B cell (primary cell): ENCODE measurements at regions not wholly inside any gene's neighbourhood (a gene's known extent, or its start where the extent isn't known, plus 50 kb on each side); places are given as distances from the start of the nearest gene placed in this dataset.

Source experiments
- EZH2 ChIP-seq: IDR thresholded peaks from 2 replicates; pipeline ENCODE4 v1.6.1; 2012; ENCODE audit warnings: borderline replicate concordance, low read depth, mild to moderate bottlenecking, moderate library complexity, low read length; ENCODE audit not compliant: insufficient read depth, poor library complexity, severe bottlenecking
- TF ChIP-seq, protein P1 (sequence below): fragments of 200-600 bp; IDR thresholded peaks from one replicate; pipeline ENCODE4 v1.8.0; 2022; ENCODE audit warnings: antibody characterized with exemption, mild to moderate bottlenecking

DNA sequence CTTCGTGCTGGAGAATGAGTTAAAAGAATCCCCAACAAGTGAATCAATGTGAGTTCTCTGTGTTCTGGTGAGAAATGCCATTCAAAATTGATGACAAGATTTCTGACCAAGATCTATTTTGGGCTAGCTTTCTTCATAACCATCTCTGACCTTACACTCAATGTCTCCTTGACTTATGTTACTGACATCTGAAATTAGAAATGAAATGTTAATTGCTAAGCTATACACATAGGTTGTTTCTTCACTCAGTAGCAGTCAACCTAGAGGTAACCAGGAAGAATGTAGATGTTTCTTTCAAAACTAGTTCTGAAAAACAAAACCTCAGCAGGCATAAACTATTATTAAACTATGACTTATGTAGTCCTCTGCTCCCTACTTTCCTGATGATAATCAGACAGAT lies 2220.7 kb upstream of the C9orf72 start:
- TF ChIP-seq, protein P1, sequence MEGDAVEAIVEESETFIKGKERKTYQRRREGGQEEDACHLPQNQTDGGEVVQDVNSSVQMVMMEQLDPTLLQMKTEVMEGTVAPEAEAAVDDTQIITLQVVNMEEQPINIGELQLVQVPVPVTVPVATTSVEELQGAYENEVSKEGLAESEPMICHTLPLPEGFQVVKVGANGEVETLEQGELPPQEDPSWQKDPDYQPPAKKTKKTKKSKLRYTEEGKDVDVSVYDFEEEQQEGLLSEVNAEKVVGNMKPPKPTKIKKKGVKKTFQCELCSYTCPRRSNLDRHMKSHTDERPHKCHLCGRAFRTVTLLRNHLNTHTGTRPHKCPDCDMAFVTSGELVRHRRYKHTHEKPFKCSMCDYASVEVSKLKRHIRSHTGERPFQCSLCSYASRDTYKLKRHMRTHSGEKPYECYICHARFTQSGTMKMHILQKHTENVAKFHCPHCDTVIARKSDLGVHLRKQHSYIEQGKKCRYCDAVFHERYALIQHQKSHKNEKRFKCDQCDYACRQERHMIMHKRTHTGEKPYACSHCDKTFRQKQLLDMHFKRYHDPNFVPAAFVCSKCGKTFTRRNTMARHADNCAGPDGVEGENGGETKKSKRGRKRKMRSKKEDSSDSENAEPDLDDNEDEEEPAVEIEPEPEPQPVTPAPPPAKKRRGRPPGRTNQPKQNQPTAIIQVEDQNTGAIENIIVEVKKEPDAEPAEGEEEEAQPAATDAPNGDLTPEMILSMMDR: no peak
- no peak for TF ChIP-seq EZH2
